ENCODE measurements at regions not wholly inside any gene's neighbourhood (a gene's known extent, or its start where the extent isn't known, plus 50 kb on each side); places are given as distances from the start of the nearest gene placed in this dataset.

GRCh38 chr3:40844896-40845295 is 320.1 kb downstream of the ZNF621 start:
- TF ChIP-seq, protein P1, sequence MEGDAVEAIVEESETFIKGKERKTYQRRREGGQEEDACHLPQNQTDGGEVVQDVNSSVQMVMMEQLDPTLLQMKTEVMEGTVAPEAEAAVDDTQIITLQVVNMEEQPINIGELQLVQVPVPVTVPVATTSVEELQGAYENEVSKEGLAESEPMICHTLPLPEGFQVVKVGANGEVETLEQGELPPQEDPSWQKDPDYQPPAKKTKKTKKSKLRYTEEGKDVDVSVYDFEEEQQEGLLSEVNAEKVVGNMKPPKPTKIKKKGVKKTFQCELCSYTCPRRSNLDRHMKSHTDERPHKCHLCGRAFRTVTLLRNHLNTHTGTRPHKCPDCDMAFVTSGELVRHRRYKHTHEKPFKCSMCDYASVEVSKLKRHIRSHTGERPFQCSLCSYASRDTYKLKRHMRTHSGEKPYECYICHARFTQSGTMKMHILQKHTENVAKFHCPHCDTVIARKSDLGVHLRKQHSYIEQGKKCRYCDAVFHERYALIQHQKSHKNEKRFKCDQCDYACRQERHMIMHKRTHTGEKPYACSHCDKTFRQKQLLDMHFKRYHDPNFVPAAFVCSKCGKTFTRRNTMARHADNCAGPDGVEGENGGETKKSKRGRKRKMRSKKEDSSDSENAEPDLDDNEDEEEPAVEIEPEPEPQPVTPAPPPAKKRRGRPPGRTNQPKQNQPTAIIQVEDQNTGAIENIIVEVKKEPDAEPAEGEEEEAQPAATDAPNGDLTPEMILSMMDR (IDR thresholded peaks at IDR 0.05) = no peak
- no peak for TF ChIP-seq POLR2A (IDR thresholded peaks at IDR 0.05)
- no peak for TF ChIP-seq POLR2AphosphoS5 (IDR thresholded peaks at IDR 0.05; ENCODE audit: insufficient read depth in 1 of 2, low read depth in 1 of 2)
